Heart left ventricle (tissue), 16 donors: ENCODE measurements at regions not wholly inside any gene's neighbourhood (a gene's known extent, or its start where the extent isn't known, plus 50 kb on each side); places are given as distances from the start of the nearest gene placed in this dataset.

ENCODE experiments used
- ATAC-seq, 4 donors: fragments of 200-7000 bp; cut with Tn5 transposase; one replicate each; pipeline ENCODE4 v1.9.1; 2020 to 2022; ENCODE audit warnings: moderate library complexity in 4 of 4, mild to moderate bottlenecking in 3 of 4, moderate number of reproducible peaks in 1 of 4
- DNase-seq, 5 donors: peaks; one replicate each; pipeline ENCODE4 v3.0.0-alpha.2; 2020
- H3K27ac ChIP-seq, 12 donors: fragments of 200-600 bp; sonication (generic) in 4 of 12; one replicate each; pipeline versions ENCODE4 v1.5.0 to v1.8.0; 2016 to 2022; ENCODE audit warnings: mild to moderate bottlenecking in 2 of 12
- H3K27me3 ChIP-seq, 9 donors: fragments of 200-600 bp; sonication (generic) in 2 of 9; one replicate each; pipeline versions ENCODE4 v1.5.1 to v1.8.0; 2016 to 2022; ENCODE audit warnings: mild to moderate bottlenecking in 3 of 9
- H3K36me3 ChIP-seq, 9 donors: fragments of 200-600 bp; sonication (generic) in 2 of 9; one replicate each; pipeline versions ENCODE4 v1.5.0 to v1.8.0; 2018 to 2022; ENCODE audit warnings: mild to moderate bottlenecking in 2 of 9
- H3K4me1 ChIP-seq, 12 donors: fragments of 200-600 bp; sonication (generic) in 4 of 12; one replicate each; pipeline versions ENCODE4 v1.5.0 to v1.8.0; 2016 to 2022; ENCODE audit warnings: mild to moderate bottlenecking in 3 of 12
- H3K4me3 ChIP-seq, 12 donors: fragments of 200-600 bp; sonication (generic) in 4 of 12; one replicate each; pipeline versions ENCODE4 v1.5.0 to v1.8.0; 2017 to 2022; ENCODE audit warnings: mild to moderate bottlenecking in 9 of 12, moderate library complexity in 4 of 12
- H3K9me3 ChIP-seq, 12 donors: fragments of 200-600 bp; sonication (generic) in 4 of 12; one replicate each; pipeline versions ENCODE4 v1.5.0 to v1.8.0; 2016 to 2022; ENCODE audit warnings: mild to moderate bottlenecking in 1 of 12
- CTCF ChIP-seq, 12 donors: fragments of 200-600 bp; sonication (generic) in 4 of 12; IDR thresholded peaks; one replicate each; pipeline versions ENCODE4 v1.5.0 to v1.8.0; 2018 to 2022; ENCODE audit warnings: antibody characterized with exemption in 12 of 12, mild to moderate bottlenecking in 5 of 12
- POLR2A ChIP-seq, 2 donors: fragments of 450-650 bp; IDR thresholded peaks; one replicate each; pipeline ENCODE4 v1.6.1; 2017; ENCODE audit warnings: antibody characterized with exemption in 2 of 2, mild to moderate bottlenecking in 2 of 2, moderate library complexity in 2 of 2
- WGBS, 4 donors: extraction: QIAGEN DNeasy Blood & Tissue Kit in 2 of 4; methylation state at CpG; one replicate each; pipeline versions ENCODE4 v1.1.5 to v1.1.7; 2013 to 2018; 5-methylcytosine and 5-hydroxymethylcytosine counted together
- intact Hi-C, 10 donors: fragments of 100-400 bp; cut with DNase I; formaldehyde crosslinking; loops; one replicate each; pipeline versions ENCODE4 v1.11.1 to v1.14.2; 2022
- donor health status: ischemic (EF 13 %, LVEDD 7.1; RV severe dilation, severe dysfunction).
- donor health status: healthy with polysubstance abuse.
- donor health status: DM: no; HTN: yes; CAD: no.
- donor health status: DM: no; HTN: no; CAD: no.
- donor health status: ischemic (EF 25% LVEDD 6.9; RV normal size, moderate dysfunction).
- donor health status: ischemic (EF 25% LVEDD 5.7; RV mildly dilated, moderate dysfunction).
- donor health status: healthy.
- donor health status: DM: yes; HTN: yes; CAD: no.
- donor health status: ischemic (EF 35%, LVEDD 5.7; RV mildly dilated, moderate dysfunction).
- donor health status: nonischemic (EF 11% LVEDD 7.7; RV severe dilation, severe dysfunction).
- donor health status: DM: yes; HTN: yes; CAD: no.
- donor health status: PGD.
- donor health status: ischemic (EF 29% LVEDD 5.4; RV normal size, mild dysfunction).
- donor health status: nonischemic (EF 23%, LVEDD 6.1; RV moderate dilation, normal function).

- ATAC-seq (no peak), DNase-seq (no peak)
- TF ChIP-seq CTCF (IDR thresholded peaks at IDR 0.05) (no peak), POLR2A (IDR thresholded peaks at IDR 0.05) (no peak)
- Histone ChIP-seq H3K36me3 (peaks cover 0 to 4% (median 0%) of the 10 kb centered on the region in 9 donors), H3K4me1 (peaks cover 0 to 12% (median 0%) of the 10 kb centered on the region in 12 donors), H3K4me3 (no peak overlapping the region), H3K9me3 (peaks cover 0 to 4% (median 0%) of the 10 kb centered on the region in 12 donors), H3K27ac (no peak overlapping the region), H3K27me3 (no peaks in the 10 kb centered on the region)
- WGBS, 4 donors = 70 to 77% (median 75%) methylated on average over 3 of the region's 3 CpGs
- intact Hi-C loops = no loop called here
Observed at GRCh38 chr22:25494774-25495173, 69.7 kb upstream of the GRK3 start.

- Histone ChIP-seq H3K27me3 (no peaks in the 10 kb centered on the region), H3K36me3 (no peaks in the 10 kb centered on the region), H3K4me3 (no peak overlapping the region), H3K9me3 (no peaks in the 10 kb centered on the region), H3K27ac (no peak overlapping the region), H3K4me1 (peaks cover 0 to 12% (median 0%) of the 10 kb centered on the region in 12 donors)
- TF ChIP-seq CTCF (IDR thresholded peaks at IDR 0.05) (no peak), POLR2A (IDR thresholded peaks at IDR 0.05) (no peak)
- 81 to 100% (median 92%) methylated on average over 1 of the region's 1 CpG for WGBS, 4 donors
- DNase-seq = peak in 1 of 5 donors; percentile 55
- intact Hi-C loops = no loop called here
- peak in 3 of 4 donors; percentile 39 to 56 (median 41) for ATAC-seq
Observed at GRCh38 chr22:25495285-25495684, 69.2 kb upstream of the GRK3 start.

- Histone ChIP-seq H3K36me3 (no peaks in the 10 kb centered on the region), H3K4me3 (no peak overlapping the region), H3K4me1 (peaks cover 0 to 12% (median 0%) of the 10 kb centered on the region in 12 donors), H3K27ac (no peak overlapping the region), H3K27me3 (no peaks in the 10 kb centered on the region), H3K9me3 (no peaks in the 10 kb centered on the region)
- DNase-seq (no peak), ATAC-seq (no peak)
- 76 to 84% (median 78%) methylated on average over 4 of the region's 4 CpGs for WGBS, 4 donors
- TF ChIP-seq POLR2A (IDR thresholded peaks at IDR 0.05) = no peak
- no peak for TF ChIP-seq CTCF (IDR thresholded peaks at IDR 0.05)
- intact Hi-C loops = no loop called here
Observed at GRCh38 chr22:25496396-25497064, 67.9 kb upstream of the GRK3 start.

GRCh38 chr22:25497181-25497641, 67.3 kb upstream of the GRK3 start:
- Histone ChIP-seq H3K36me3 (no peaks in the 10 kb centered on the region), H3K27me3 (no peaks in the 10 kb centered on the region), H3K4me1 (peaks cover 0 to 12% (median 0%) of the 10 kb centered on the region in 12 donors), H3K27ac (no peak overlapping the region), H3K4me3 (no peak overlapping the region), H3K9me3 (no peaks in the 10 kb centered on the region)
- WGBS, 4 donors = 35 to 47% (median 44%) methylated on average over 2 of the region's 2 CpGs
- no peak for TF ChIP-seq POLR2A (IDR thresholded peaks at IDR 0.05)
- intact Hi-C loops = no loop called here
- DNase-seq = peak in 2 of 5 donors; percentile 17 to 36
- ATAC-seq = peak in 2 of 4 donors; percentile 26 to 64
